HG02759 (cell line): ENCODE measurements at regions not wholly inside any gene's neighbourhood (a gene's known extent, or its start where the extent isn't known, plus 50 kb on each side); places are given as distances from the start of the nearest gene placed in this dataset.
"Not testable (repeated sequence)": the region's sequence is repeated elsewhere in the genome, so short reads cannot be mapped to it uniquely, and the experiment has no call there.

Experiments used
- ATAC-seq: cut with Tn5 transposase; IDR thresholded peaks from one replicate; pipeline ENCODE4 v1.9.1; 2021; ENCODE audit warnings: mild to moderate bottlenecking, moderate library complexity; ENCODE audit not compliant: unreplicated experiment

DNA sequence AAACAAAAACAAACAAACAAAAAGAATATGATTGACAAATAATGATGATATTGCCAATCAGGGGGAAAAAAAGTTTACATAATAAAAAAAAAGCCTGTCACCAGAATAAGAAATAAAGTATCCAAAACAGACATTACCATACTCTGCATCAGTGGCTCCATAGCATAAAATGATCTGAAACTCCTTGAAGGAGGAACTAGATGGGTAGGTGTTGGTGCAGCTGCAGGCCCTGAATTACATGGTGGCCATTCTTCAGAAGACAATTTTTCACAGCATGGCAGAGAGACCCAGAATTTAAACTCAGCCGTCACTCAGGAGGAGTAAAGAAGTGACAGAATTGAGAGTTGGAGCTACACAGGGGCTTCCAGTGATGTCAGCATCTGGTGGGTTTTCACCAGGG lies 60.2 kb downstream of the GLUL start:
- no peak for ATAC-seq

GRCh38 chr1:182330303-182330702 lies 61.3 kb downstream of the GLUL start:
- no peak for ATAC-seq

DNA sequence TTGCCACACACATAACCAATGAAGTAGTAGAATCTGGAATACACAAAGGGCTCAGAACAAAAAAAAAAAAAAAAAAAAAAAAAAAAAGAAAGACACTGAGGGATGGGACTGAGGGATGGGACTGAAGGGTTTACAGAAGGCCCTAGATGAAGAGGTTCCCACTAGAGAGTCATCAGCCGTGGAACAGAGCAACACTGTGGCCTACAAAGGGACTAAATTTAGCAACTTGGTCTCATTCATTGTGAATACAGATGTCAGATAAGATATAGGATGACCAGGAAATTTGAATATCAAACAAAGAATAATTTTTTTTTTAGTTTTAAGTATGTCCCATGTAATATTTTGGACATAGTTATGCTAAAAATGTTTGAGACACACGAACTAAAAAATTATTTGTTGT lies 62.1 kb downstream of the GLUL start:
- no peak for ATAC-seq

- no peak for ATAC-seq
These were observed 63.0 kb downstream of the GLUL start for GRCh38 chr1:182328591-182328990.

DNA sequence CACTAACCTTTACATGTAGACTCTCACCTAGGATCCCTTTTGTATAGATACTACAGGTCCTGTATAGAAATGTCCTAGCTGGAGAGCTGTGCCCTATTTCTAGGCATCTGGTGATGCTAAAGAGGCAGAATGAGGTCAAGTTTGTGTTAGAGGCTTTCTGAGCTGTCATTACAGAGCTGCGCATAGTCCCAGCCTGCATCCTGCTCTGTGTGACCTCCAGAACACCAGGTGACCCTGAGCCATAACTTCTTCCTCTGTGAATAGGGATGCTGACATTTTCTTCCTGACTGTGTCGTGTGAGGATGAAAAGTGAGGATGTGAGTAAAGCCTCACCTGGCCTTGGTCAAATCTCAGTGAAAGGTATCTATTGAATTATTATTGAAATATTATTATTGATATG lies 66.3 kb downstream of the GLUL start:
- ATAC-seq: no peak

- not testable (repeated sequence) for ATAC-seq
These were observed 70.1 kb downstream of the GLUL start for GRCh38 chr1:182321532-182321931.

GRCh38 chr1:182317611-182318161 lies 73.9 kb downstream of the GLUL start:
- ATAC-seq: no peak

DNA sequence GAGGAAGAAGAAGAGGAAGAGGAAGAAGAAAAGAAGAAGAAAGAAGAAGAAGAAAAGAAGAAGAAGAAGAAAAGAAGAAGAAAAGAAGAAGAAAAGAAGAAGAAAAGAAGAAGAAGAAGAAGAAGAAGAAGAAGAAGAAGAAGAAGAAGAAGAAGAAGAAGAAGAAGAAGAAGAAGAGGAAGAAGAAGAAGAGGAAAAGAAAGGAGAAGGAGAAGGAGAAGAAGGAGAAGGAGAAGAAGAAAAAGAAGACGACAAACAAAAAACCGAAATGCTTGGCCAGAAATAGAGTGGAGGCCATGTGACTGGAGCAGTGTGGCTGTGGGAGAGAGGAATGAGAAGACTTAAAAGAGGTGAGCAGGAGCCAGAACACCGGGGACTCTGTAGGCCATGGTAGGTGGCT lies 75.1 kb downstream of the GLUL start:
- ATAC-seq: not testable (repeated sequence)

- no peak for ATAC-seq
These were observed 76.4 kb downstream of the GLUL start for GRCh38 chr1:182315167-182315556.

DNA sequence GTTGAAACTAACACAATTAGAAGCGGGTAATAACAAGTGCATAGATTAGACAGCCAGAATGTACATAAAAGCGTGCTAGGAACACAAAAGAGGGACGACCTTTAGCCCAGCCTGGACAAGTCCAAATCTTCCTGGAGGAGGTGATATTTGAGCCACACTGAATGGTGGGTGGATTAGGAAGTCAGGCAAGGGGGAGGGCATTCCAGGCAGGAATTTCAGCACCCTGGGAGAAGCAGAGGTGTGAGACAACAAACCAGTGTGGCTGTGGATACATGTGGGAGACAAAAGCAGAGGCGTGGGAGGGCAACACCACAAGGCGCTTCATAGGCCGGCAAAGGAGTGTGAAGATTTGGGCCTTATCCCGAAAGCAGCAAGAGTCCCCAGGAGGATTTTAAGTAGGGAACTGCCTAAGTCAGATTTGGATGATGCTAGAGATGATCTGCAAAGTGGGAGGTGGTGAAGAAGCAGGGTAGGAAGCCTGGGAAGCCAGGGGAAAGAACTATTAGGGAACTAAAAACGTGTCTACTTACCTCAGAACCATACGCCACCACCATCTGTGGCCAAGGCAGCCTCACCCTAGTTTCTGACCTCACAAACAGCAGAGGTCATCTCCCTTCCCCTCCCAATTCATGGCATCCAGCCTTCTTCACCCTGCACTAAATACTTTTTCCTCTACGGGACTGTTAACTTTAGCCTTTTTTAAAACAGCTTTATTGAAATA lies 81.8 kb downstream of the GLUL start:
- ATAC-seq: no peak

DNA sequence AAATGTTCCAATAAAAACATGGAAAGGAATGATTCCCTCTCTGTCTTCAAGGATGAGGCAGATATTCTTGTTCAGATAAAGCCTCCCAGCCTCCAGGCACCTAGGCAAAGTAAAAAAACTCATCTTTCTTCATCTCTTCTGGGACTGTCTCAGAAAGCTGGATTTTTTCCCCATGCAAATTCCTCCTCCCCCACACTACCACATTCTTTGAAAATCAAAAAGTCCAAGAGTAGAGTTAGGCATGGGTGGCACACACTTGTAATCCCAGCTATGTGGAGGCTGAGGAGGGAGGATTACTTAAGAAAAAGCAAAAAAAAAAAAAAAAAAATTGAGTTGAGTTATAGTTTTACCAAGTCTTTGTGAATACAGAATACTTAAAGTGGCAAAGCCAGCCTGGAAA lies 82.8 kb downstream of the GLUL start:
- ATAC-seq: no peak

DNA sequence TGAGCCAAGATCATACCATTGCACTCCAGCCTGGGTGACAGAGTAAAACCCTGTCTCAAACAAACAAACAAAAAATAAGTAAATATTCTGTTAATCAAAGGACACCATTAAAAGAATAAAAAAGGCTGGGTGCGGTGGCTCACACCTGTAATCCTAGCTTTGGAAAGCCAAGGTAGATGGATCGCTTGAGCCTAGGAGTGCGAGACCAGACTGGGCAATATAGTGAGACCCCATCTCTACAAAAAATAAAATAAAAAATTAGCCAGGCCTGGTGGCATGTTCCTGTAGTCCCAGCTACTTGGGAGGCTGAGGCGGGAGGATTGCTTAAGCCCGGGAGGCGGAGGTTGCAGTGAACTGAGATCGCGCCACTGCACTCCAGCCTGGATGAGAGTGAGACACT lies 84.1 kb downstream of the GLUL start:
- ATAC-seq: not testable (repeated sequence)

GRCh38 chr1:182305861-182306260 lies 85.7 kb downstream of the GLUL start:
- no peak for ATAC-seq

GRCh38 chr1:182304627-182305026 lies 87.0 kb downstream of the GLUL start:
- no peak for ATAC-seq

- no peak for ATAC-seq
These were observed 87.4 kb downstream of the GLUL start for GRCh38 chr1:182304218-182304617.

GRCh38 chr1:182303778-182304177 lies 87.8 kb downstream of the GLUL start:
- ATAC-seq: peak; percentile 59

GRCh38 chr1:182301467-182302198 lies 90.0 kb downstream of the GLUL start:
- ATAC-seq: no peak

- ATAC-seq: no peak
These were observed 90.6 kb downstream of the GLUL start for GRCh38 chr1:182301026-182301436.

GRCh38 chr1:182299728-182300616 lies 91.6 kb downstream of the GLUL start:
- no peak for ATAC-seq

DNA sequence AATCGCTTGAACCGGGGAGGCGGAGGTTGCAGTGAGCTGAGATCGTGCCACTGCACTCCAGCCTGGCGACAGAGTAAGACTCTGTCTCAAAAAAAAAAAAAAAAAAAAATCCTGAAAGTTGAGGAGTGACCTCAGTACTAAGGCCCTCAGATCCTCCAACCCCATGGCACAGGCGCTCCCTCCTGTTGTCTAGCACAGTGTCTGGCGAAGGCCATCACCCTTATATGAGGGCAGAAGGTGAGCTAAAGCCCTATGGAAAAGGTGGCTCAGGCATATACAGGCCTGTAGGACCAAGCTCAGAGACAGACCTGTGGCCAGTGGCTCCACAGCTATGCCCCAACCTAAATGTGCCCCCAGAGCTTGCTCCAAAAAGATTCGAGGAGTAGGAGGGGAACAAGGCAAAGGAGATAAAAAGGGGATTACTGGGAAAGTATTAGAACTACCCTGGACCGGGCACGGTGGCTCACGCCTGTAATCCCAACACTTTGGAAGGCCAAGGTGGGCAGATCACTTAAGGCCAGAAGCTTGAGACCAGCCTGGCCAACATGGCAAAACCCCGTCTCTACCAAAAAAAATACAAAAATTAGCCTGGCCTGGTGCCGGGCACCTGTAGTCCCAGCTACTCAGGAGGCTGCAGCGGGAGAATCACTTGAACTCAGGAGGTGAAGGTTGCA lies 92.4 kb downstream of the GLUL start:
- not testable (repeated sequence) for ATAC-seq

- no peak for ATAC-seq
These were observed 94.3 kb downstream of the GLUL start for GRCh38 chr1:182297335-182297734.
